NCI-H1105 treated with DMSO at 0.1 percent for 48 hours (cell line): ENCODE measurements at regions not wholly inside any gene's neighbourhood (a gene's known extent, or its start where the extent isn't known, plus 50 kb on each side); places are given as distances from the start of the nearest gene placed in this dataset.

Experiments
- DNase-seq: peaks from one replicate; lab custom pipeline; 2025; lab: John Stamatoyannopoulos, UW

DNA sequence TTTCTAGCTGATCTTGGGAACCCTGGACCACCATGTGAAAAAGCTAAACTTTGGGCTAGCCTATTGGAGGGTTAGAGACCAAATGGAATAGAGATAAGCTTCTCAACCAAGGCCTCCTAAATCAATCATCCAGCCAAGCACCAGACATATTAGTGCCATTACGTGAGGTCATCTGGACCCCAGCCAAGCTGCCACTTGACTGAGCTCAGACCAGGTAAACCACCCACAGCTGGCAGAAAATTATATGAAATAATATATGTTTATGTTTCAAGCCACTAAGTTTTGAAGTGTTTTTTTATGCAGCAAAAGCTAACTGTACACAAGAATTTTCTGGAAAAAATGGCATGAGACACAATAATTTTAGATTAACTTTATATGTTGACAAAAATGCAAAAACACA lies 82.6 kb upstream of the PCGF5 start:
- DNase-seq = peak; percentile 75

DNA sequence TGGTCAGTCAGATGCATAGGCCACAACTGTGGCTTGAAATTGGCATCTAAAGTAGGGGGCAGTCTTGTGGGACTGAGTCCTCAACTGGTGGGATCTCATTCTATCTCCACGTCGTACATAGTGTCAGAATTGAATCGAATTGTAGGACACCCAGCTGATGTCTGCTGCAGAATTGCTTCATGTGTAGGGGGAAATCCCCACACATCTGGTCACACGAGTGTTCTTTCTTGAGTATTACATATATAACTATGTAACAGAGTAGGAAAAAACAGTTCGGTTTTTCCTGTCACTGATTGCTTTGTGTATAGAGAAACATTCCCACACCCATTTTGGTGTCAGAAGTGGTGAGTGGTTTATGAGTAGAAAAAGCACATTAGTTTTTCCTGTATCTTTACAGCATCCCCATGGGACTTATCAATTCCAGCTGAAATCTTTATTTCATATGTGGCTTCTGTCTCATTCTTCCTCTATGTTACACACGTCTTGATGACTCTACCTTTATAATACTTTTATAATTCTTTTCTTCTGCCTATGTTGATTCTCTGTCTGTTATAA lies 79.4 kb upstream of the PCGF5 start:
- no peak for DNase-seq

DNA sequence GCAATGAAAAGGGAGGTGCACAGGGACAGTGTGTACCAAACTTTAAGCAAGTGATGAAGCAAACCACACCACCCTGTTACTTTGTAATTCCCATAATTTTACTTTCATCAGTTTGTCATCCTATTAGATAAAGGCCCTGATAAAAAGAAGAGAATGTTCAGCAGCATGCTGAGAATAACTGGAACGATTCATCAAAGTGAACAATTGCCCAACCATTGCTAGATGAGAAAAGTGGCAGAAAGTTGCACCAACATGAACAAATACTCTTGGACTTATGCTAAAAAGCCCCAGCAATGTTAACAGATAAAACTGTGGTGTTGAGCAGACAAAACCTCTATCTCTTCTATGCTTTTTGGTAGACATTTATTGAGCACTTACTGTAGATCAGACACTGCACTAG lies 75.5 kb upstream of the PCGF5 start:
- DNase-seq = no peak

DNA sequence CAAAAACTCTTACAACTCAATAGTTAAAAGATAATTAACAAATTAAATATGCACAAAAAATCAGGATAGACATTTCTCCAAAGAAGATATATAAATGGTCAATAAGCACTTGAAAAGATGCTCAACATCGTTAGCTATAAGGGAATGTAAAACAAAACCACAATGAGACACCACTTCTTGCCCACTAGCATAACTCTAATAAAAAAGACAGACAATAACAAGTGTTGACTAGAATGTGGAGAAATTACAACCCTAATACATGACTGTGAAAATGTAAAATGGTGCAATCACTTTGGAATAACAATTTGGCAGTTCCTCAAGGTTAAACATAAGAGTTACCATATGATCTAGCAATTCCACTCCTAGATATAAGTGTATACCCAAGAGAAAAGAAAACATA lies 74.3 kb upstream of the PCGF5 start:
- no peak for DNase-seq

DNA sequence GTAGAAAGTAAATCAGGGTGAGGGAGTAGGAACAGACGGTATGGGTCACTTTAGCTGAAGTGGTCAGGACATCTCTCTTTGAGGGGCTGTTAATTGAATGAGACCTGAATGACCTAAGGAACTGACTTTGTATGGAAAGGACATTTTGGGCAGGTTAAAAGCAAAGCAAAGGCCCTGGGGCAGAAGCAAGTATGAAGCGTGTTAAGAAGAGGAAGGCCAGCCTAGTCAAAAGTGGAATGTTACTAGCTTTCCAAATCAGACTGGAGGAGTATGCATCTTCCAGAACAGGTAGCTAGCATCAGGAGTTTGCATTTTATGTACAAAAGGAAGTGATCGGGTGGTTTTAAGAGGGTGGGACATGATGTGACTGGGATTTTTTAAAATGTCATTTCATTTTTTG lies 70.9 kb upstream of the PCGF5 start:
- DNase-seq = no peak

DNA sequence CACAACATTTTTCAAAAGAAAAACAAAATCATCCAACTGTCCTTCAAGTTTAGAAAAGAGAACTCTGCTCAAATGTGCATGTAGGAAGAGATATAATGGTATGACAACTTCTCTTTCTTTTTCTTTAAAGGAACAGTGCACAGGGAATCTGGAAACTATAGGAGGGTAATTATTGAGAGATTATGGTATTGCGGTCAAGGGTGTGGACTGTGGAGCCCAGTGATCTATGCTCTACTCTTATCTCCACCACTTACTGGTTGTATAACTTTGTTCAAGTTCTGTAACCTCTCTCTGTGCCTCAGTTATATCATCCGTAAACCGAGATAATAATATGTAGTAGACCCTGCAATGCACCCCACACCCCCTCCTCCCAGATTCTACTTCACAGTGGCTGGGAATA lies 69.8 kb upstream of the PCGF5 start:
- DNase-seq = no peak

DNA sequence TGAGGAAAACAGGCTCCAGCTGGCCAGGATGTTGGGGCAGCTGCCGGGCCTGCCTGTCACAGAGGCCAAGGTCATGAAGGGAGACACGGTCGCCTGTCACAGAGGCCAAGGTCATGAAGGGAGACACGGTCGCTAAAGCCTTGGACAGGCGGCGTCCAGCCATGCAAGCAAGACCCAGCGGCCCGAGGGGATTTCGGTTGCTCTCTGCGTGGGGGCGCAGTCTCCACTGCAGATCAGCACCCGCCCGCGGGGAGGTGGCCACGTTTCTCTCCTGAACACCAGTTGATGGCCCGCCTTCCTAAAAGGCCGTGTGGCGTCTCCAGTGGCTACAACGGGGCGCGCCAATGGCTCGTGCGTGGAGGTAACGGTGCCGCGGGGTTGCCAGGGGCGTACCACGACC lies 67.0 kb upstream of the PCGF5 start:
- DNase-seq = no peak

DNA sequence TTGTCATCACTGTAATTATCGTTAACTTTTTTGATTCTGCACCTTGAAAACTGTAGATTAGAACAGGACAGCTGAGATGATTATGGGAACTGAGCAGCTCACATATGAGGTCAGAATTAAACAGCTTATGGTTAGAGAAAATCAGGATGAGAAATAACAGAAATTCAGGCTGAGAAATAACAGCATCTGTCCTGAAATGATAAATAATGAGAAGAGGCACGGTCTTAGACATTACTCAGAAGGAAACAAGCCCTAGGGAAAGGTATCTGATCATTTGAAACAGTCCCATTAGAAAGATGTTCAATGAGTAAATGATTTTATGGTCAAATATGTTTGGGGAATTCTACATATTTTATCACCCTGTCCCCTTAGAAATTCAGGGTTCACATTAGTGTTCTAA lies 65.6 kb upstream of the PCGF5 start:
- DNase-seq = no peak

DNA sequence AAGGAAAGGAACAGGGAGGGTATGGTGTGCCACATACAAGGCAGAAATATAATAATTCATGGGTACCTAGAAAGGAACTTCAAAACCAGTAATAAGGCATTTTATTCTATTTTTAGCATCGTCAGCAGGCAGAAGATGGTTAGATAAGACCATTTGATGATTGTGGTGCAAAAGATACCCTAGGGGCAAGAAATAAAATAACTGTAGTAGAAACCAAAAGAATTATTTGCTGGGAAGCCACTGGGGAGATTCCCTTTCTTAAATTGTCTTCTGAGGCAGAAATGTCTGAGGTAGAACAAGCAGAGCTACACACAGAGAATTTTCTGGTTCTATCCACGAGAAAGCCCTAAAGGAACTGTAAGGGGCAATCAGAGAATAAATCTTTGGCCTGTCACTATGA lies 64.3 kb upstream of the PCGF5 start:
- no peak for DNase-seq

DNA sequence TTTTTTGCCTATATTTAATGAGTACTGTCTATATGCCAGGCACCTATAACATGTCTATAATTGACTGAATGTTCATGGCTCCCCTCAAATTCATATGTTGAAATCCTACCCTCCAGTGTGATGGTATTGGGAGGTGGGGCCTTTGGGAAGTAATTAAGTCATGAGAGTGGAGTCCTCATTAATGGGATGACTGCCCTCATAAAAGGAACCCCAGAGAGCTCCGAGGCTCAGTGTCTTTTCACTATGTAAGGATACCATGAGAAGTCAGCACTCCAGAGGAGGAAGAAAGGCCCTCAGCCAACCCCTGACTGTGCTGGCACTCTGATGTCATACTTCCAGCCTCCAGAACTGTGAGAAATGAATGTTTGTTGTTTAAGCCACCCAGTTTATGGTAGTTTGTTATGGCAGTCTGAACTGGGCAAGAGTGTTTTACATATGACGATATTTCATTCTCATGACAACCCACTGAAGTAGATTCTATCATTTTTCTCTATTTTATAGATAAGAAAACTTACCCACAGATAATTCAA lies 61.1 kb upstream of the PCGF5 start:
- DNase-seq = no peak

DNA sequence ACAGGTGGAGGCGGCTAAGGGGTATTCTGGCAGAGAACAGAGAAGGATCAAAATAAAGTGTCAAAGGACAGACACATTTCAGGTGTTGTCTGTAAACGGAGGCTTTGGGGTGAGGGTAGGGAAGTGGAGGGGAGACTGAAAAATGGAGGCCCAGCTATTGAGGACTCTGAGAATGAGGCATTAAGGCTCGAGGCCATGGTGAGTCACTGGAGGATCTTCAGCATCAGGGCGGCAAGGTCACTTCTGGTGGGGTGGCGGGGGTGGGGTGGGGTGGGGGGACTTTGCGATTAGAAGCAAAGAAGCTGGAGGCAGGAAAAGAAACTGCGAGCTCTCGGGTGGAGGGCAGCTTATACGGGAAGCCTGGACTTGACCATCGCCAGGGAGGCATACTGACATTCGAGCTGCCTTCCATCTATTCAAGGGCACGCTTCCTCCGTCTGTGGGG lies 58.4 kb upstream of the PCGF5 start:
- DNase-seq = no peak

DNA sequence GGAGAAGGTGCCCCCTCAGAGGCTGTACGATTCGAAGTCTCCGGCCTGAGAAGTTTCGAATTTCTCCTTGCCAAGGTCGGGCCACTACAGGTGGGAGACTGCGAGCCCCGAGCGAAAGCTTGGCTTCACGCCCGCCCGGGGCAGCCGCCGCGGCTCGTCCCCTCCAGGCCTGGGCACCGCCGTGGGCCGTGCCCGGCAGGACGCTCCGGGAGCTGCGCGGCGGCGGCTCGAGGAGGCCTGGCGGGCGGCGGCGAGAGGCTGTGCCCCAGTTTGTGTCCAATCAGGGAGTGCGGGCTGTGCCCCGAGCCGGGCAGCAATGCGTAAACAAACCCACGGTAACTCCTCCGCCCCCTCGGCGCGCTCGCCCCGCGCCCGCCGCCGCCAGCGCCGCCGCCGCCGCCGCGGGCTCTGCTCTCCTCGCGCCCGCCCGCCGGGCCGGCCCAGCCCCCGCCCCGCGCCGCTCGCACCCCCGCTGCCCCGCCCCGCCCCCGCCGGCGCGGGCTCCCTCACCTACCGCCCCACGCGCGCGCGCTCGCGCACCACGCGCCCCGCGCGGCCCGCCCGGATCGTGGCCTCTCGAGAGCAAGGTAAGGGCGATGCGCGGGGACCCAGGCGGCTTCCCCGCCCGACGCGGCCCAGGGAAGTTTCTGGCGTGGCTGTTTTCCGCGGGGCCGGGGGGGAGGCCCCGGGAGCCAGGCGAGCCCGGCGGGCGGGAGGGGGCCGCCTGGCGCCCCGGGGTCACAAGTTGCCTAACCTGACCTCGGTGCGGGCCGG lies 57.8 kb upstream of the PCGF5 start:
- DNase-seq = peak; percentile 29

DNA sequence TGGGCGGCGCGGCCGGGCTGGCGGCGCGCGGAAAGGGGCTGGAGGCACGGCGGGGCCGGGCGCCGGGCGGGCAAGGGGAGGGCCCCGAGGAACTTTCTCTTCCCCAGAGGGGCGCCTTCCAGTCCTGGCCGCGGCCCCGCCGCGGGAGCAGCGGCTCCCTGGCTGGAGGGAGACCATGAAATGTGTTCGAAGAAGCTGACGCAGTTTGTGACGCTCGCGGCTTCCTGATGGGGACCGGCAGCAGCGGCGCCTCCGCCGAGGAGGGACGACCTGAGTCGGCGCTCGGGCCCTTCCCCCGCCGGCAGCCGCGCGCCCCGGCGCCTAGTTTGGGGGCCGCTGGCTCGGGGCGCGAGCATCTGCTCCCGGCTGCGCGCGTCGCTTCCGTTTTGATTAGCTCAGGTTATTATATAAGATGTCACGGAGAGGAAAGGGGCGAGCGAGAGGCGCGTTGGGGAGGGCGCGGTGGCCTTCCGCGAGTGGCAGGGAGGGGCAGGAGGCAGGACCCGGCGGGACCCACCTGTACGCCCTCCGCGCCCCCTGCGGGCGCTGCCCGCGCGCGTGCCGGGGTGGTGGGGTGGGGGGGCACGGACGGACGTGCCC lies 57.1 kb upstream of the PCGF5 start:
- DNase-seq = peak; percentile 36

DNA sequence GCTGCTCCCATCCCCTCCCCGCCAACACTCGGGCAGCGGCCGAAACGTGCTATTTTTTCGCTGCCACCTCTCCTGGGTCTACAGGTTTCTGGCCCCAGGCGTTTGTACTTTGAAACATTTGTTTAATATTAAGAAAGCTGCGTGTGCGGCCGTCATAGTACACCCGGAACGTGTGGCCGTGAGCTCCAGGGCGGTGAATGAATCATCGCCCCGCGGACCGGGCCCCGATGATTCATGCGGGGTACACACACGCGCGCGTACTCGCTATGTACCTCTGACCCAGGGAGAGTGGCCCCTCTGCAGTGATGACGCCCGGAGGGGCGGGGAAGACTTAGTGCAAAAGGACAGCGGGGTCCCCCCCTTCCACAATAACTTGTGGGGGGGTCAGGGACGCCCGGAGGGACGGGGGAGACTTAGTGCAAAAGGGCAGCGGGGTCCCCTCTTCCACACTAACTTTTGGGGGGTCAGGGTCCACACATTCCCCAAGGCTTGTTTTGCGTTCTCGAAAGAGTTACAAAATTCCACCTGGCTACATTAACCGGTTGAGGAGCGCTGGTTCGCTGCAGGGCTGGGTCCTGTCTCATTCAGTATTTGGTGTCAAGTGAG lies 56.5 kb upstream of the PCGF5 start:
- DNase-seq = no peak

DNA sequence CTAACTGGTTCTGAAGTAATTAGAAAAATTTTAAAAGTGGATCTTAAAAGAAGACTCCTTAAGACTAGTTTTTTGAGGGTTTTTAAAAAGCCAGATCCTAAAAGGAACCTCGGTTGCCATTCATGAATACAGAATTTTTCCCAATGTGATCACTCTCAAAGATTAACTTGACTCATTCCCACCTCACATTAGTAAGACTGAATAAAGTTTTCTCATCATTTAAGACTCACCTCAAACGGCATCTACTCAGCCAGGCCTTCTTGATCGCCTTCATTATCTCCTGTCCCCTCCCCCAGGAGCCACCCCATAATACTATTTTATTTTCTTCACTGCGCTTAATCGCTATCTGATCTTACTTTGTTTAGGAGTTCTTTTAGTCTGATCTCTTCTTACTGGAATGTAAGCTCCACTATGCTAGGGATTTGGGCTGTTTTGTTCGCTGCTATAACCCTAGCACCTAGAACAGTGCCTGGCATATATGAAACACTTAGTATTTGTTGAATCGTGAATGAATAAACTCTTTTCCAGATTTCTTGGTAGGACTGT lies 55.9 kb upstream of the PCGF5 start:
- no peak for DNase-seq

DNA sequence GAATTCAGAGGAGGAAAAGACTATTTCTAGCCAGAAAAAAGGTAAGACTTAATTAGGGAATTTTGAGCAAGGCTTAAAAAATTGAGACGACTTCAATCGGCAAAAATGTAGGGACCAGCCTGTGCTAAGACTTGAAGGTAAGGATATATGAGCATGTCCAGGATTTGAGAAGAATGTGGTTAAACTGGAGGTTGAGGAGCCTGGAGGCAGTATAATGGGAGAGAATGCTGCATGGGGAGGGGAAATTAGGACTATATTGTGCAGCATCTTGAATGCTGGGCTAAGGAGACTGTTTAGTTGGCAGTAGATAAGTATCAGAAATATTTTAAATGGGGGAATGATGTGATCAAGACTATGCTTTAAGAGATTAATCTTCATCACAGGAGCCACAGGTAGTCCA lies 53.1 kb upstream of the PCGF5 start:
- DNase-seq = no peak

DNA sequence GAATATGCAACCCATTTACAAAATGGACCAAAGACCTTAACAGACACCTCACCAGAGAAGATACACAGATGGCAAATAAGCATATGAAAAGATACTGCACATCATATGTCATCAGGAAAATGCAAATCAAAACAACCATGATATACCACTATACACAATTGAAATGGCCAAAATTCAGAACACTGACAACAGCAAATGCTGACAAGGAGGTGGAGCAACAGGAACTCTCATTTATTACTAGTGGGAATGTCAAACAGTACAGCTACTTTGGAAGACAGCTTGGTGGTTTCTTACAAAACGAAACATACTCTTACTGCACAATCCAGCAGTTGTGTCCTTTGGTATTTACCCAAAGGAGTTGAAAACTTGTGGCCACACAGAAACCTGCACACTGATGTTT lies 50.0 kb upstream of the PCGF5 start:
- DNase-seq = no peak
